ENCODE measurements at regions not wholly inside any gene's neighbourhood (a gene's known extent, or its start where the extent isn't known, plus 50 kb on each side); places are given as distances from the start of the nearest gene placed in this dataset.

DNA sequence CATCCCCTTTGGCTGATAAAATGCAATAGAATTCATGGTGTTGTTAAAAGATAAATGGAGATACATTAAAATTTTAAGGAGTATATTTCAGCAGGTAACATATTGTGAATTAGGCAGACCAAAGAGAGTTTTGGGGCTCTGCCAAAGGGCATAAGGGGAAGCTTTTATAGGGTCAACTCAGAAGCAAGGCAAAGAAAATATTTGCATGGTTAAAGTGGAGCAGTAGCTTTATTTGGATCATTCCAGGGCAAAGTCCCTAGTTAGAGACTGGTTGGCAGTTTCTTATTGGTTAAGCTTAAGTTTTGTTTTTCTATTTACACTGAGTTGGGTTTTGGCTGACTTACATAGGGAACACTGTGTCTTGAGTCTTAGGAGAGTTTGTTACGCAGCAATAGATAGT, 75.1 kb upstream of the CA10 start:
- no peak for DNase-seq (ENCODE audit: low read depth in 2 of 2)

DNA sequence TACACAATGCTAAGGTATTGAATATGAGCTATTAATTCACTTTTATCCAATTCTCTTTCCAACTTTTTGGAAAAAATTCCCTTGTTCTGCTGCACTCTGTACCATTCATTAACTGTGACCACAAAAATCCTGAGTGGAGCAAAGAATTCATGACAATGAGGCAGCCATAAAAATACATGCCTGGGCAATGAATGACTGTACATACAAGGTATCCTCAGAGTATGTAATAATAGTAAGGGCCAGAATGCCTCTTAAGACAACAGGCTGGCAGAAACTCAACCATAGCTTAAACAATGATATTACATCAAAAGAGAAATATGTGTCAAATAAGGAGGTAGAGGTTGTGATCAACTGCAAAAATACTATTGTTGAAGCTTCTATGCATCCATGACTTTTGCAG, 74.7 kb upstream of the CA10 start:
- no peak for DNase-seq (ENCODE audit: low read depth in 2 of 2)

DNA sequence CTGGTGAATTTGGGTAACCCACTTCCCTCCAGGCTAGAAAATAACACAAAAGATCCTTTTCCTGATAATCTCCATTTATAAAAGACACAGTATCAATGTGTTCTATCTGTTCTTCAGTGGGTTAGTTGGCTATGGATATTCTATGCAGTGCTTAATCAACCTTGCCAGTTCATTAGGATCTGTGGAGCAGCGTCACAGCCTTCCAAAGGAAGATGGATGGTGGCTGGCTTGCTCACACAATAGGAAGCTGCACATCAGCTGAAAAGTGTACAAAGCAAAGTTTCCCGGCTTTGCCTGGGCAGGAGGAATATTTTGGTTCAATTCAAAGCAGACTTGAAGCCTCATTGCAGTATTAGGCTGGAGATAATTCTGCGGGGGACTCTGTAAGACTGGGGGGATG, 70.3 kb upstream of the CA10 start:
- no peak for DNase-seq (ENCODE audit: low read depth in 2 of 2)

DNA sequence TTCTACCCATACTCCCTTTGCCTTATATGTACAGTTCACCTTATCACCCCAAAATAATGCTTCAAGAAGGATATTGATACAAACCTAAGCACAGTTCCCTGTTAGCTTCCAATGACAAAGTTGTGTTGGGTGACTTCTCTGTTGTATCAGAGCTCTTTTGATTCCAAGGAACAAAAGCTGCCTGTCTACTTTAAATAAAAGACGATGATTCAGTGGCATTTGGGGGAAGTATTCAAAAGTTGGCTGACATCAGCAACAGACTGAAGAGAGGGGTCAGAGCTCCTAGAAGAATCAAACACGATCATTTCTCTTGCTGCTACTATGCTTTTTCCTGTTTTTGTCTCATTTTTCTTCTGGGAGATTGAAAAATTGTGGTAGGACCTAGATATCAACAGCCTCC, 69.4 kb upstream of the CA10 start:
- no peak for DNase-seq (ENCODE audit: low read depth in 2 of 2)

DNA sequence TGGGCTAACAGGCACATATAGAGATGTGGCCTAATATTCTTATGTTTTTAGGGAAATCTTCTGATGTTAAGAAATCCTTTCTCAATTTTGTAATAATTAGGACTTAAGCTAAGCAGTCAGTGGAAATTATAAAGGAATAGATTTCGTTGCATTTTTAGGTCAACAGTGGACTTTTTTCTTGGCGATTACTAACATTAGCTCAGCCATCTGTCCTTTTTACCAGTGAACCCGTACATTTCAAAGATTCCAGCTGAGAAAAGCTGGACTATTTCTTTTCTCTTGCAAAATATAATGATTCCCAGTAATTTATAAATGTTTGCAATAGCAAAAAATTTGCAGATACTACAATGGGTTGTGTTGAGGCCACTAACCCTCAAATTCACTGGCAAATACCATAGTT, 54.9 kb upstream of the CA10 start:
- DNase-seq (ENCODE audit: low read depth in 2 of 2) = no peak

DNA sequence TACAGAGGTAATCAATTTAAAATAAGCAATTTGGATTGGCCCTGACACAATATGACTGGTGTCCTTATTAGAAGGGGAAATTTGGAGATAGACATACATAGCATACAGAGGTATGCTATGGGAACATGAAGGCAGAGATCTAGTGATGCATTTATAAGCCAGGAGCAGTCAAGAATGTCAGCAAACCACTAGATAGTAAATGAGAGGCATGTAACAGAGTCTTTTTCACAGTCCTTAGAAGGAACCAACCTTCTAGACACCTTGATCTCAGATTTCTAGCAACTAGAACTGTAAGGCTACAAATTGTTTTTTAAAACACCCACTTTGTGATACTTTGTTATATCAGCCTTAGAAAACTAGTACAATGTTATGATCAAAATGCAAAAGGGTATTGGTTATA, 54.3 kb upstream of the CA10 start:
- DNase-seq (ENCODE audit: low read depth in 2 of 2) = no peak

DNA sequence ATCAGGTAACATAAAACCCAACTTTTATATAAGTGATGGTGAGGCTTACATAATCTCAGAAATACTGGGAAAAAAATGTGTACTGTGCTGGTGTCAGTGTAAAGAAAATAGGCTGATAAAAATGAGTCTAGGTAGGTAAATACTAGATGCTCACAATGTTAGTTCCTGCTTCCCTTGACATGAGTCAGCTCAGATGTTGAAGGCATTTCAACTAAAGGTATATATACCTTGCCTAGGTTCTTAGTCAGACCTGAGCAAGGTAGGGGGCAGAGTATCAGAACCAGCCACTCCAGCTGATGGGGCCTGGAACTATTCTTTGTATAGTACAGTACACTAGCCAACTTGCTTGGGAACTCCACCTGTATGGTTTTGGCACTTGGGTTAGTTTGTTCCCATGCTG, 51.0 kb upstream of the CA10 start:
- no peak for DNase-seq (ENCODE audit: low read depth in 2 of 2)
